ENCODE measurements at regions not wholly inside any gene's neighbourhood (a gene's known extent, or its start where the extent isn't known, plus 50 kb on each side); places are given as distances from the start of the nearest gene placed in this dataset.

GRCh38 chrX:28312965-28313364 lies 274.3 kb upstream of the IL1RAPL1 start:
- DNase-seq (ENCODE audit: extremely low read depth, insufficient read length), result no peak
- H3K36me3 ChIP-seq (ENCODE audit: control insufficient read depth, insufficient read depth, low read length), result no peaks in the 10 kb centered on the region
- H3K4me3 ChIP-seq (replicated peaks; ENCODE audit: low read depth, low read length), result no peak overlapping the region
- no peaks in the 10 kb centered on the region for H3K27me3 ChIP-seq (replicated peaks; ENCODE audit: control insufficient read depth, insufficient read depth, low read length)
- TF ChIP-seq CTCF (IDR thresholded peaks at IDR 0.05; ENCODE audit: insufficient read depth, low read length, poor library complexity, severe bottlenecking), result no peak

- TF ChIP-seq CTCF (IDR thresholded peaks at IDR 0.05; ENCODE audit: insufficient read depth, low read length, poor library complexity, severe bottlenecking), result no peak
- no peak for DNase-seq (ENCODE audit: extremely low read depth, insufficient read length)
- Histone ChIP-seq H3K27me3 (replicated peaks; ENCODE audit: control insufficient read depth, insufficient read depth, low read length) (no peaks in the 10 kb centered on the region), H3K36me3 (ENCODE audit: control insufficient read depth, insufficient read depth, low read length) (no peaks in the 10 kb centered on the region), H3K4me3 (replicated peaks; ENCODE audit: low read depth, low read length) (no peak overlapping the region)
Measured at GRCh38 chrX:28312259-28312658, 275.0 kb upstream of the IL1RAPL1 start.

- no peak for DNase-seq (ENCODE audit: extremely low read depth, insufficient read length)
Measured at GRCh38 chrX:28311466-28311865, 275.8 kb upstream of the IL1RAPL1 start.

DNA sequence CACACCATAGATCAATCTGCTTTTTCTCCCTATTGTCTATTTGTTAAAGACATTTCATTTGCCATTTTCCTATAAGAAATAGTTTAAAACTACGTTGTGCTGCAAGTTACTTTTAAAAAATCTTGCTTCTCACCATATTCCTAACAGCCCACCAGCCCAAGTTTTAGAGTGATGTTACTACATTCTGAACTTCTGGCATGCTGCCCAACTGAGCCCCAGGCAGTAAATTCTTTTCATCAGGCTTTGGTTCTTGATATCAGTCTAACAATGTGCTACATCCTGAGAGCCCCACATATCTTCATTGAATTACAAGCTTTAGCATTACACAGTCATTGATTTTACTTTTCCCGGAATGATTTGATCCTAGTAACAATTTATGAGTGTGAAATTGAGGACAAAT lies 283.8 kb upstream of the IL1RAPL1 start:
- TF ChIP-seq CTCF (IDR thresholded peaks at IDR 0.05; ENCODE audit: insufficient read depth, low read length, poor library complexity, severe bottlenecking), result no peak
- H3K36me3 ChIP-seq (ENCODE audit: control insufficient read depth, insufficient read depth, low read length), result no peaks in the 10 kb centered on the region
- H3K27me3 ChIP-seq (replicated peaks; ENCODE audit: control insufficient read depth, insufficient read depth, low read length), result no peaks in the 10 kb centered on the region
- no peak overlapping the region for H3K4me3 ChIP-seq (replicated peaks; ENCODE audit: low read depth, low read length)
- DNase-seq (ENCODE audit: extremely low read depth, insufficient read length), result no peak

More at GRCh38 chrX:28311466-28311865, 275.8 kb upstream of the IL1RAPL1 start:
- H3K4me3 ChIP-seq (replicated peaks; ENCODE audit: low read depth, low read length), result no peak overlapping the region
- H3K27me3 ChIP-seq (replicated peaks; ENCODE audit: control insufficient read depth, insufficient read depth, low read length), result no peaks in the 10 kb centered on the region
- H3K36me3 ChIP-seq (ENCODE audit: control insufficient read depth, insufficient read depth, low read length), result no peaks in the 10 kb centered on the region
- no peak for TF ChIP-seq CTCF (IDR thresholded peaks at IDR 0.05; ENCODE audit: insufficient read depth, low read length, poor library complexity, severe bottlenecking)

GRCh38 chrX:28278726-28279125 lies 297.5 kb upstream of the DCAF8L1 start:
- no peaks in the 10 kb centered on the region for H3K36me3 ChIP-seq (ENCODE audit: control insufficient read depth, insufficient read depth, low read length)
- no peak overlapping the region for H3K4me3 ChIP-seq (replicated peaks; ENCODE audit: low read depth, low read length)
- TF ChIP-seq CTCF (IDR thresholded peaks at IDR 0.05; ENCODE audit: insufficient read depth, low read length, poor library complexity, severe bottlenecking), result no peak
- no peaks in the 10 kb centered on the region for H3K27me3 ChIP-seq (replicated peaks; ENCODE audit: control insufficient read depth, insufficient read depth, low read length)
- DNase-seq (ENCODE audit: extremely low read depth, insufficient read length), result no peak

GRCh38 chrX:28278251-28278650 lies 297.0 kb upstream of the DCAF8L1 start:
- H3K4me3 ChIP-seq (replicated peaks; ENCODE audit: low read depth, low read length), result no peak overlapping the region
- H3K36me3 ChIP-seq (ENCODE audit: control insufficient read depth, insufficient read depth, low read length), result no peaks in the 10 kb centered on the region
- TF ChIP-seq CTCF (IDR thresholded peaks at IDR 0.05; ENCODE audit: insufficient read depth, low read length, poor library complexity, severe bottlenecking), result no peak
- H3K27me3 ChIP-seq (replicated peaks; ENCODE audit: control insufficient read depth, insufficient read depth, low read length), result no peaks in the 10 kb centered on the region
- no peak for DNase-seq (ENCODE audit: extremely low read depth, insufficient read length)
